SJSA1 (cell line): ENCODE measurements at regions not wholly inside any gene's neighbourhood (a gene's known extent, or its start where the extent isn't known, plus 50 kb on each side); places are given as distances from the start of the nearest gene placed in this dataset.
A peak's percentile ranks its signal among the peaks of the same experiment; 100 is the strongest.
"Not testable (repeated sequence)": the region's sequence is repeated elsewhere in the genome, so short reads cannot be mapped to it uniquely, and the experiment has no call there.

Experiments
- DNase-seq, 2 experiments: peaks; one replicate each; pipeline ENCODE4 v3.0.0-alpha.2; 2015 to 2020; ENCODE audit warnings: low spot score in 2 of 2, low read depth in 1 of 2
- H3K27ac ChIP-seq: fragments of 250-450 bp; sonication (Bioruptor Pico); 2 replicates; pipeline ENCODE4 v1.5.1; 2020; ENCODE audit warnings: mild to moderate bottlenecking, moderate library complexity
- H3K27me3 ChIP-seq: fragments of 250-450 bp; sonication (Bioruptor Pico); replicated peaks from 2 replicates; pipeline ENCODE4 v1.5.1; 2020; ENCODE audit warnings: mild to moderate bottlenecking, moderate library complexity
- H3K36me3 ChIP-seq: fragments of 250-450 bp; sonication (Bioruptor Pico); 2 replicates; pipeline ENCODE4 v1.5.1; 2020; ENCODE audit warnings: mild to moderate bottlenecking
- H3K4me1 ChIP-seq: fragments of 250-450 bp; sonication (Bioruptor Pico); replicated peaks from 2 replicates; pipeline ENCODE4 v1.6.1; 2021; ENCODE audit warnings: mild to moderate bottlenecking
- H3K4me3 ChIP-seq: fragments of 250-450 bp; sonication (Bioruptor Pico); 2 replicates; pipeline ENCODE4 v1.5.1; 2020; ENCODE audit warnings: mild to moderate bottlenecking
- H3K9me3 ChIP-seq: fragments of 250-450 bp; sonication (Bioruptor Pico); replicated peaks from 2 replicates; pipeline ENCODE4 v1.5.1; 2020; ENCODE audit warnings: mild to moderate bottlenecking

DNA sequence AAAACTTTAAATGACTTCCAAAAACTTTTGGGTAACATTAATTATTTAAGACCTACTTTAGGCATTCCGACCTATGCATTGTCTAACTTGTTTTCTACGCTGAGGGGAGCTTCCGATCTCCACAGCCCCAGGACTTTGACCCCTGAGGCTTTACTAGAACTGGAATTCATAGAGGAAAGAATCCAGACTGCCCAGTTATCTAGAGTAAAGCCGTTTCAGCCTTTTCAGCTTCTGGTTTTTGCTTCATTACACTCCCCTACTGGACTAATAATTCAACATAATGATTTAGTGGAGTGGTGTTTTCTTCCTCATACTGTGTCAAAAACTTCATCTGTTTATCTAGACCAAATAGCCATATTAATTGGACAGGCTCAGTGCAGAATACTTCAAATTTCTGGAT lies 571.9 kb upstream of the PTGER4 start:
- H3K4me3 ChIP-seq, H3K27ac ChIP-seq, DNase-seq, H3K36me3 ChIP-seq, H3K27me3 ChIP-seq, H3K9me3 ChIP-seq, H3K4me1 ChIP-seq: not testable (repeated sequence)

- no peak overlapping the region for H3K4me3 ChIP-seq
- DNase-seq = no peak
Measured at GRCh38 chr5:40106847-40107246, 572.9 kb upstream of the PTGER4 start.

DNA sequence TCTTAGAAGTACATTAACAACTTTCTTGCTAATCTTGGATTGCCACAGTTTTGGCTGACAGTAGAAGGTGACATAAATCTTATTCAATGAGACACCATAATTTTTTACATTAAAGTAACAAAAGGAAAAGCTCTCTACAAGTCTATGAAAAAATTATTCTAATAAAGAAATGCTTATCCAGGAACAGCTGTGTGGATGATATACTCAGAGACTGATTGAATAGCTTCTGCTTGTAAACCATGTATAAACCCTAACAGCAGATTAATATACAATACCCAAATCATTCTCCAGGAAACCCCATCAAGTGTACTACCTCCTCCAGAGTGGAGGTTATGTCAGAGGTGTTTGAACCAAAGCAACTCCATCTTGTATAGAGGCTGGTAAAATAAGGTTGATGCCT lies 581.4 kb upstream of the PTGER4 start:
- no peak for DNase-seq
- Histone ChIP-seq H3K36me3 (no peaks in the 10 kb centered on the region), H3K27ac (no peak overlapping the region), H3K4me3 (no peak overlapping the region), H3K4me1 (no peaks in the 10 kb centered on the region), H3K27me3 (no peaks in the 10 kb centered on the region), H3K9me3 (no peaks in the 10 kb centered on the region; the same call in 1 of the 2 replicates)

More at GRCh38 chr5:40106847-40107246, 572.9 kb upstream of the PTGER4 start:
- Histone ChIP-seq H3K27me3 (no peaks in the 10 kb centered on the region), H3K9me3 (no peaks in the 10 kb centered on the region; the same call in 1 of the 2 replicates), H3K27ac (no peak overlapping the region), H3K4me1 (no peaks in the 10 kb centered on the region), H3K36me3 (no peaks in the 10 kb centered on the region)

DNA sequence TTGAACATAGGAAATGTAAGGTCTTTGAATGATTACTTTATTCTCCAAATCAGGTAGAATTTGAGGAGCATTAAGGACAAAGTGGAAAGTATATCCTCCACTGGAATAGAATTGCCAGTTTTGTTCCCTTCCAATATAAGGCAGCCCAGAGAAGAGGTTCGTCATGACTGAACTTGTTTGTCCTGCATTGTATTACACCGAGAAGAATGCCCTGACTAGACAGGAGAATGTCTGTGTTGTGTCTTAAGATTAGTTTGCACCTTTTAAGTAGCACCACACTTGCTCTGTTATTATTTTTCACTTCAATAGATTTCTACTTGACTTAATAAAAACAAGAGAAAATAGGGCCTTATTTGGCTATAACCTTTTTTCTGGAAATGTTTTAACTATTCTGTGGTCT lies 586.2 kb upstream of the PTGER4 start:
- Histone ChIP-seq H3K4me1 (no peaks in the 10 kb centered on the region), H3K27me3 (no peaks in the 10 kb centered on the region)

DNA sequence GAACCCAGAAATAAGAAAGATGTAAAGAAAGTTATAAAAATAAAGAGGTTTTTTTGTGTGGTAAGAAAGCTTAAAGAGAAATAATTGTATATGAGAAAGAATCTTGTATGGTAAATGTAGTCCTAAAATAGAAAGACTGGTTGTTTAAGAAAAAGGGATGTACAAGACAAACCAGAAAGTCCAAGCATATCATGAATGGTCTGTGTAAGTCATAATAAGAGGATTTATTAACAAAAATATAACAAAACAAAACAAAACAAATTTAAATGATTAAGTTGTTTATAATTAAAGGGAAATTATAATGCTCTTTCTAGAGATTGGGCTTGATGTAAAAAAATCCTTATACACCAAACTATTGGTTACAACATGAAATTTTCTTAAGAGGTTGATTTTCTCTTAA lies 590.4 kb upstream of the PTGER4 start:
- no peak overlapping the region for H3K27ac ChIP-seq
- H3K36me3 ChIP-seq = no peaks in the 10 kb centered on the region
- no peak overlapping the region for H3K4me3 ChIP-seq
- no peak for DNase-seq
- peaks cover 3% of the 10 kb centered on the region; the same call in 1 of the 2 replicates for H3K9me3 ChIP-seq
- no peaks in the 10 kb centered on the region for H3K27me3 ChIP-seq
- no peaks in the 10 kb centered on the region for H3K4me1 ChIP-seq

More for the DNA sequence above, 586.2 kb upstream of the PTGER4 start:
- Histone ChIP-seq H3K4me3 (no peak overlapping the region), H3K9me3 (peaks cover 3% of the 10 kb centered on the region; the same call in 1 of the 2 replicates), H3K36me3 (no peaks in the 10 kb centered on the region), H3K27ac (no peak overlapping the region)
- DNase-seq = no peak

DNA sequence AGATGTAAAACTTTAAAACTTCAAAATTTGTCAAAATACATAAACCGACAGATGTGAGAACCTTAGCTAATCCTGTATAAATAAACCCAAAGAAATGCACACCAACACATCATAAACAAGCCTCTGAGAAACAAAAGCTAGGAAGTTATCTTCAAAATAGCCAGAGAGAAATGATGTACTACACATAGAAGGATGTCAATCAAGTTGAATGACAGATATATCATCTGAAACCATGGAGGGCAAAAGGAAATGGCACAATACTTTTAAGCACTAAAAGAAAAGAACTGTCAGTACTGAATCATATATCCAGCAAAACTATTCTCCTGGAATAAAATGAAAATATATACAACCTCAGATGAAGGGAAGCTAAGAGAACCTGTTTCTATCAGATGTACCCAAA lies 595.1 kb upstream of the PTGER4 start:
- DNase-seq = no peak
- Histone ChIP-seq H3K4me1 (no peaks in the 10 kb centered on the region), H3K27ac (no peak overlapping the region), H3K27me3 (no peaks in the 10 kb centered on the region), H3K36me3 (no peaks in the 10 kb centered on the region), H3K4me3 (no peak overlapping the region), H3K9me3 (no peaks in the 10 kb centered on the region)

DNA sequence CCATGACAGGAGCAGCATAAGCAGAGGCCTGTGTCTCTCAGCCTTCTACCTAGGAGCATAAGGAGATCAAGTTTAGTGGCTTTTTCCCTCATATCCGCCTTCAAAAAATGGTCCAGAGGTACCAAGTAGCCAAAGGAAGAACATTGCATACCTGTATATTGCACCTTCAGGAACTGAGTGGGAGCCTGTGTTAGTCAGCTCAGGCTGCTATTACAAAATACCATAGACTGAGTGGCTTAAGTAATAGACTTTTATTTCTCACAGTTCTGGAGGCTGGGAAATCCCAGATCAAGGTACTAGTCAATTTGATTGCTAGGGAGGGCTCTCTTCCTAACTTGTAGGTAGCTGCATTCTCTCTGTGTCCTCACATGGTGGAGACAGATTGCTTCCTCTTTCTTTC lies 597.4 kb upstream of the PTGER4 start:
- H3K4me3 ChIP-seq = no peak overlapping the region
- H3K27ac ChIP-seq = no peak overlapping the region
- no peaks in the 10 kb centered on the region for H3K9me3 ChIP-seq
- no peaks in the 10 kb centered on the region for H3K4me1 ChIP-seq
- no peaks in the 10 kb centered on the region for H3K36me3 ChIP-seq
- H3K27me3 ChIP-seq = no peaks in the 10 kb centered on the region
- no peak for DNase-seq

GRCh38 chr5:40080191-40080590 lies 599.5 kb upstream of the PTGER4 start:
- H3K27me3 ChIP-seq = no peaks in the 10 kb centered on the region
- no peak for DNase-seq
- H3K36me3 ChIP-seq = no peaks in the 10 kb centered on the region
- no peak overlapping the region for H3K4me3 ChIP-seq
- no peak overlapping the region for H3K27ac ChIP-seq
- H3K4me1 ChIP-seq = no peaks in the 10 kb centered on the region
- no peaks in the 10 kb centered on the region for H3K9me3 ChIP-seq

DNA sequence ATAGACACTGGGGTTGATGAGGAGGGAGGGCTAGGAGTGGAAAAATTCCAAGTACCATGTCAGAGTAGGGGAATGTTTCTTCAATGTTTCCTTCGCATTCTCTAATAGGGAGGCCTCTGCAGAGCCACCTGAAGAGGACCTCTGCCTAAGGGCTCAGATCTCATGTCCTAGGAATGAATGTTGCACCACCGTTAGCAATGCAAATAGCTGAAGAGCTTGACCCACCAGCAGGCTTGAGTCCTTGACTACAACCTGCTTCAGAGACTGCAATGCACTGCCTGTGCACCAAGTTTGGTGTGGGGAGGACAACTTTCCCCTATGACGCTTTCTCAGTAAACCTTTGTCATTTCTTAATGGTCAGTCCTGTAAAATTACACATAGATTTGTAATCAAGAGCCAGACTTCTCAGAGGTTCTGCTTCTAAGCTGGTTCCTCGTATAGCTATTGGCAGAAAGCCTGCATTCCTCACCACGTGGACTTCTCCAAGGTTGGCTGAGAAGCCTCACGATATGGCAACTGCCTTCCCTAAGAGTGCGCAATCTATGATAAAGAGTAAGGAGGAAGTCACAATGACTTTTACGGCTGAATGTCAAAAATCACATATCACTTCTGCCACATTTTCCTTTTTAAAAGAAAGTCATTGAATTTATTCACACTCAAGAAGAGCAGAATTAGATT lies 600.7 kb upstream of the PTGER4 start:
- no peaks in the 10 kb centered on the region for H3K36me3 ChIP-seq
- no peaks in the 10 kb centered on the region for H3K9me3 ChIP-seq
- H3K27me3 ChIP-seq = no peaks in the 10 kb centered on the region
- DNase-seq = no peak
- H3K4me3 ChIP-seq = no peak overlapping the region
- no peak overlapping the region for H3K27ac ChIP-seq
- H3K4me1 ChIP-seq = no peaks in the 10 kb centered on the region

DNA sequence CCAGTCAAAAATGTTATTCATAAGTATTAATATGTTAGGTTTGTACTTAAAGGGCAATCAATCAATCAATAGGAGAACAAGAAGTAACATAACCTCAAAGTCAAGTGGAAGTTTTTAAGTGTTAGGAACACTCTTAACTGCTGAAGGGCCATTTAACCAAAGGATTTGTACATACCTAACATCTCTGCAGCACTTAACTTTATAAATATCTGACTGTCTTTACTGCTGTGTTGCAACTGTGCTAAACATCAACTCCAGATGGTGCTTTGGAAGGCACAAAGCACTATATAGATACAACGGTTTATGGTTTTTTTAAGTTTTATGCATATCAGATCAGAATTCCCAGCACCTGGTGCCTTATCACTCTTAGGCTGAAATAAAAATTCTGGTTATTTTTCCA lies 604.9 kb upstream of the PTGER4 start:
- DNase-seq = no peak
- Histone ChIP-seq H3K4me3 (no peak overlapping the region), H3K36me3 (no peaks in the 10 kb centered on the region), H3K4me1 (peaks cover 16% of the 10 kb centered on the region), H3K9me3 (no peaks in the 10 kb centered on the region), H3K27ac (no peak overlapping the region), H3K27me3 (no peaks in the 10 kb centered on the region)

DNA sequence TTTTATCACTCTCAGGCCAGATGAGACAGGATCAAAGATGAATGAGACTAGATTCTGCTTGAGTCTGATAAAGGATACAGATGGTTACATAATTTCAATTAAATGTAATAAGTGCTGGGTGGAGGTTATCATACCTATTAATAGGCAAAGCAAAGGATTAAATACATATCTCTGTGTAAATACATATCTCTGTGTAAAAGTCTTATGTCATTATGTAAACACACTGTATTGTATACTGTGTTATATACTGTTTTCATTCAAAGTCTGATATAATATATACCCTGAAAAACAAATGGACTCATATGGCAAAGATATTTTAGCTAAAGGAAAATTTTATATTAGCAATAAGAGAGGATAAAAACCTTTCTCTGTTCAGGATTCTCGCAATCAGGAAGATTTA lies 605.8 kb upstream of the PTGER4 start:
- Histone ChIP-seq H3K36me3 (no peaks in the 10 kb centered on the region), H3K27me3 (no peaks in the 10 kb centered on the region), H3K4me3 (no peak overlapping the region), H3K4me1 (peaks cover 16% of the 10 kb centered on the region), H3K9me3 (no peaks in the 10 kb centered on the region), H3K27ac (no peak overlapping the region)
- no peak for DNase-seq

- Histone ChIP-seq H3K27me3 (no peaks in the 10 kb centered on the region), H3K4me1 (peaks cover 16% of the 10 kb centered on the region), H3K9me3 (no peaks in the 10 kb centered on the region), H3K27ac (peak overlapping the region; percentile 38), H3K36me3 (no peaks in the 10 kb centered on the region), H3K4me3 (no peak overlapping the region)
- peak in 1 of 2 experiments; percentile 69 for DNase-seq
Measured at GRCh38 chr5:40071870-40072269, 607.8 kb upstream of the PTGER4 start.

DNA sequence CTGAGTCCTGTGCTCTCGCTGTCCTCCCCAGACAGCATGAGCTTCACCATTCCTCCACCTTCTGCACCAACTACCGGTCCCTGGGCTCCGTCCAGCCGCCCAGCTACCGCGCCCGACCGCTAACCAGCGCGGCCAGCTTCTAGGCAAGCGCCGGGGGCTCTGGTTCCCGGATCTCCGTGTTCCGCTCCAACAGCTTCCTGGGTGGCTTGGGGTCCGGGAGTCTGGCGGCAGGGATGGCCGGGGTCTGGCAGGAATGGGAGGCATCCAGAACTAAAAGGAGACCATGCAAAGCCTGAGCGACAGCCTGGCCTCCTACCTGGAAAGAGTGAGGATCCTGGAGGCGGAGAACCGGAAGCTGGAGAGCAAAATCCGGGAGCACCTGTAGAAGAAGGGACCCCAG lies 613.1 kb upstream of the PTGER4 start:
- Histone ChIP-seq H3K9me3 (no peaks in the 10 kb centered on the region), H3K4me3 (no peak overlapping the region), H3K4me1 (peaks cover 9% of the 10 kb centered on the region), H3K36me3 (no peaks in the 10 kb centered on the region), H3K27ac (no peak overlapping the region), H3K27me3 (no peaks in the 10 kb centered on the region)
- DNase-seq = no peak

GRCh38 chr5:40052808-40053207 lies 626.9 kb upstream of the PTGER4 start:
- Histone ChIP-seq H3K4me1 (peaks cover 8% of the 10 kb centered on the region), H3K36me3 (no peaks in the 10 kb centered on the region), H3K27me3 (no peaks in the 10 kb centered on the region), H3K4me3 (no peak overlapping the region), H3K27ac (no peak overlapping the region), H3K9me3 (no peaks in the 10 kb centered on the region)
- no peak for DNase-seq

GRCh38 chr5:40046792-40047191 lies 622.0 kb upstream of the DAB2 start:
- no peaks in the 10 kb centered on the region for H3K27me3 ChIP-seq
- H3K4me3 ChIP-seq = no peak overlapping the region
- H3K9me3 ChIP-seq = no peaks in the 10 kb centered on the region
- H3K36me3 ChIP-seq = no peaks in the 10 kb centered on the region
- peak overlapping the region; percentile 20 for H3K27ac ChIP-seq
- peaks cover 16% of the 10 kb centered on the region for H3K4me1 ChIP-seq
- peak in 1 of 2 experiments; percentile 22 for DNase-seq
